ENCODE measurements at regions not wholly inside any gene's neighbourhood (a gene's known extent, or its start where the extent isn't known, plus 50 kb on each side); places are given as distances from the start of the nearest gene placed in this dataset.
"Not testable (repeated sequence)": the region's sequence is repeated elsewhere in the genome, so short reads cannot be mapped to it uniquely, and the experiment has no call there.

DNA sequence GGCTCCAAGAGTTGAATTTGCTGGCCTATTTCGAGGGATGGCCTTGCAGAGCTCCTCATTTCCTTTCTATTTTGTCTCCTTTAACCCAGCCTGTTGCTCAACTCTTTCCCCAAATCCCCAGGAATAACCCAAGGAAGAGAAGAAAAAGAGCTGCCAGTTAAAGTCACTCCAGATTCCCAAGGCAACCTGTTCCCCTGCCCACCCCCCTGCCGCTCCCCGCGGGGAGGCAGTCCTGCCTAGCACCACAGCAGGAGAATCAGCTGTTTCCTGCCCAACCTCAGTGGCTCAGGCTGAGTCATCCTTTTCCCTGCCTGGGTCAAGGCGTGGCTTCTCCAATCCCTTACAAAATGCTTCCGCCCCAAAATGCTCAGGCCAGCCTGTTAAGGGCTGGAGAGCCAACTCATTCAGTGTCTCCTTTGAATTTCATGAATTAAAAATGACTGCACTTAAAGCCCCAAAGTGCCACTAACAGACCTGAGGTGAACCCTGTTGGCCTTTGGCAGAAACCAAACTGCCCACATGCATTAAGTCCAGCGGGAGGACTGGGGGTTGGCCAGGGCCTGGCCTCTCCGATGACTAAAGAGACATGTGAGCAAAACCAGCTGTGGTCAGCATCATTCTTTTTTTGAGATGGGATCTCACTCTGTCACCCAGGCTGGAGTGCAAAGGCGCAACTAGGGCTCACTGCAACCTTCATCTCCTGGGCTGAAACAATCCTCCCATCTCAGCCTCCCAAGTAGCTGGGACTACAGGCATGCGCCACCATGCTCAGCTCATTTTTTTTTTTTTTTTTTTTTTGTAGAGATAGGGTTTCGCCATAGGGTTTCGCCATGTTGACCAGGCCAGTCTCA is 83.2 kb upstream of the KIF5B start:
- DNase-seq = peak; percentile 64

DNA sequence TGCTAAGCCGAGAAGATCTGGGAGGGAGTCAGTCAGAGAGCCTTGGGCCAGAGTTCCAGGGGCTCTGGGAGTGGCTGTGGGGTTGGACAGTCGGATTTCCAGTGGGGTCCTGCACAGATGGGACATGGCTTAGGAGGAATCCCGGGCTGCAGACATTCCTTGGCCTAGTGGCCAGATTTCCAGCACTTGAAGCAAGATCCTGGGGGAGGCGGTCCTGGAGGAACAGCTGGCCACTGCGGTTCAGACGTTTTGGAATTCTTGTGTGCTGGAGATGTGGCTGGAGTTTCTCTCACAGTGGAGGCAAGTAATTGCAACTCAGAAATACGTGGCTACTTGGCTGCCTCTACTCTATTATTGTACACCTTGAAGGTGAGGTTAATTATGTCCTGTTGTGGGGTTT is 80.7 kb upstream of the KIF5B start:
- DNase-seq = peak; percentile 39

- not testable (repeated sequence) for DNase-seq
These were observed 79.6 kb upstream of the KIF5B start for GRCh38 chr10:32135796-32136195.

DNA sequence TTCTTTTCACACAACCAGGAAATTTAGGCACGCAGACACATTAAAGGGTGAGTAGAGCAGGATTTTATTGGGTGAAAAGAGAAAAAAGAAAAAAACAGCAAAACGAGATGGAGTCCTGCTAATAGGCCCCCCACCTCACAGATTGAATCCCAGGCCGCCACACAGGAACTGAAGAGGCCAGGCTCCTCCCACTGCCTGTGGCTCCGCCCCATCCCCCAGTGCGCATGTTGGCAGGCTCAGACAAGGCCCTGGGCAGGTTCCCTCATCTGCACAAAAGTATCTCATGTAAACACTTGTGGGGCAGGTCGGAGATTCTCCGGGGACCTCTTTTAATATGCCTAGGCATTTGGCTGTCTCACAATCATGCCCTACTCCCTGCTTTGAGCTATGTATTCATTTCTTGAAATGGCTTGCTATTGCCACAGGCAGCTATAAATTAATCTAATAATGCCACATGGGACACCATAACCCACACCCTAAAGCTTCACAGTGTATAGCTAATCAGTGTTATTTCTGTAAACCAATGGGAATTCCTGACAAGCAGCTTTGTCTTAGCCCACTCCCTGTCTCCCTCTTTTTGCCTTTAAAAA is 76.2 kb upstream of the KIF5B start:
- no peak for DNase-seq

- DNase-seq = no peak
These were observed 75.2 kb upstream of the KIF5B start for GRCh38 chr10:32131388-32131787.

DNA sequence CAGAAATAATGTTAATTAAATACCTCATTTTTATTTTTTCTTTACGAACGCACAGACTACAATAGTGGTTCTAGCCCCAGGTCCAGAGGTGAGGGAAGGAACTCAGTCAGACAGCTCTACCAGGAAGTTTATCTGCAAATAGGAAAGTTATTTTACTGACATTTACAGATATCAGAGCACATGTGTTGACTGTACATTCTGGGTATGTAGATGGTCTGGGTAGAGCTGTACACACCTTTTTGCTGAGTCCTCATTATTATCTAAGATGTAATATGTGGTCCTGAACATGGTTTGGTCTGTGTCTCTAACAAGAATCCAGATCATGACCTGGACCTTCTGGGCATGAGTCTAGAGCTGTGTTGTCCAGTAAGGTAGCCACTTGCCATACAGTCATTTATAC is 74.6 kb upstream of the KIF5B start:
- no peak for DNase-seq

- no peak for DNase-seq
These were observed 68.8 kb upstream of the KIF5B start for GRCh38 chr10:32125023-32125422.

DNA sequence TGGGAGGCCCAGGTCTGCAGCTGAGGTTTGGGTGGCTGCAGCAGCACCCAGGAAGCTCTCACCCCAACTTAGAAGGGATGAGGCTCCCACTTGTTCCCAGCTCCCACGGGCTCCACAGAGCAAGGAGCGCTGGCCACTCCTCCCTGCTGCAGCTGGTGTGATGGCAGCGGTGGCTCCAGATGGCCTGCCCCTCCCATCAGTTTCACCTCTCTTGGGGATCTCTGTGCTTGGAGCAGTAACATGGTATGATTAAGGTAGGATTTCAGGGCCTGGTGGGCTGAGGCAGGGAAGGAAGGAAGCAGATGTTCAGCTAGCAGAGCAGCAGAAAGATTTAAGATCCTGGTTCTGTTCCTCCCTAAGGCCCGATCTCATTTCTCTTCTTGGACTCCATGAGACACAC is 66.8 kb upstream of the KIF5B start:
- DNase-seq = peak; percentile 54

GRCh38 chr10:32121648-32122047 is 65.4 kb upstream of the KIF5B start:
- DNase-seq = no peak

GRCh38 chr10:32120147-32120546 is 63.9 kb upstream of the KIF5B start:
- no peak for DNase-seq

GRCh38 chr10:32114508-32114907 is 58.3 kb upstream of the KIF5B start:
- DNase-seq = no peak

DNA sequence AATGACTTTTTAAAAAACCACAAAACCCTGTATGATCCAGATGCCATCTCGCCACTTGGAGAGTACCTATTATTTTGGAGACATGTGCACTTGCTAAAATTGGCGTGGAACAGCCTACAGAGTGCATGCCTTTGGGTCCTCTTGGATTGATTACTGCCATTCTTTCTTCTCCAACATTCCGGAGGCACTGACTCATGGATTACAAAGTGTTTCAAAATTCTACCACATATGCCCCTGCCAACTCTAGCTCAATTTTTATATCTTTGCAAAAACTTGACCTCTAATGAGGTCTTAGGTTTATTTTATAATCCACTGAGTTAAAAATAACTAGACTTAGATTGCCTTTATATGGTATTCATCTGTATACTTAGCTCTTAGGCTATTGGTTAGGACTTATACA is 55.8 kb upstream of the KIF5B start:
- no peak for DNase-seq

GRCh38 chr10:32111585-32111984 is 55.4 kb upstream of the KIF5B start:
- DNase-seq = no peak

DNA sequence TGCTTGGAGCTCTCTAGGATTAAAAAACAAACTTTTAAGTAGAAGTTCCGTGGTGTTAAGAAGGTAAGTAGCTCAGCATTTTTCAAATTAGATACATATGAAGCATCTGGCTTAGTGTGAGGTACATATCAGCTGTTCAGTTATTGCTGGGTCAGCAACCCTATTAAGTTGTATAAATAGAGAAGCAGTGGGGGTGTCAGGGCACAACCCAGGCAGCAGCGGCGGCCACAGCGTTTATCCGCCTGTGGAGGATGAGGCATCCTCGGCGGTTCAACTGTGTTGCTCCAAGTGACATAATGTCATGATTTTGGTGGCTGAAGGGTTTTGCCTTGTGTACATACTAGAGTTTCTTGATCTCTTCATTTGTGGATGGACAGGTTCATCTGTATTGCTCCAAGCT is 54.6 kb upstream of the KIF5B start:
- DNase-seq = no peak

DNA sequence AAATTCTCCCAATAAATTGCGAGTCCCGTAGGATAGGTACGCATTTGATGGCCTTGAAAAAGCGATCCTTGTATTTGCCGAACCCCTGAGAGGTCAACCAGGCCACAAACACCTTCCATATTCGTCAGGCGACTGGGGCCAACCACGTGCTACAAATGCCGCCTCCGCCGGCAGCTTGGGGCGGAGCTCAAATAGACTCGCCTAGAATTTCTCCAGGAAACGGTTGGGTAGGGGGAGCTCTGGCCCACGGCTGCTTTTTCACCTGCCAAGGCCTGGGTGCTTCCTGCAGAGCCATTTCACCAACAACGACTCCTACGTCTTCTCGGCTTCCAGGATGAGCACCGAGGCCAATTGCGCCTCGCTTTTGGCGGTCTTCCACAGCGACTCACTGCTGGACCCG is 53.4 kb upstream of the KIF5B start:
- DNase-seq = no peak

Measured in right hindlimb (tissue), 1 donor.